Activated B cell treated with CpG ODN at 0.5 μM for 24 hours (primary cell): ENCODE measurements at regions not wholly inside any gene's neighbourhood (a gene's known extent, or its start where the extent isn't known, plus 50 kb on each side); places are given as distances from the start of the nearest gene placed in this dataset.

Experiments
- ATAC-seq: fragments of 200-7000 bp; cut with Tn5 transposase; one replicate; pipeline ENCODE4 v1.10.0; 2021; ENCODE audit warnings: low read depth, mild to moderate bottlenecking, moderate library complexity
- CTCF ChIA-PET: fragments of 350-600 bp; sonication (Branson Sonifier 250); formaldehyde crosslinking; loops from one replicate; lab custom pipeline; 2021; ENCODE audit warnings: antibody characterized with exemption; lab: Charles Lee
- POLR2A ChIA-PET: fragments of 350-600 bp; sonication (Branson Sonifier 250); formaldehyde crosslinking; loops from one replicate; lab custom pipeline; 2021; ENCODE audit warnings: antibody characterized with exemption; lab: Charles Lee
- DNase-seq: peaks from one replicate; pipeline ENCODE4 v3.0.0; 2022
- H3K27ac Mint-ChIP-seq: one replicate; pipeline ENCODE4 v1.8.0; 2020; ENCODE audit warnings: mixed read lengths
- H3K27me3 Mint-ChIP-seq: one replicate; pipeline ENCODE4 v1.8.0; 2021; ENCODE audit warnings: mixed read lengths
- H3K36me3 Mint-ChIP-seq: one replicate; pipeline ENCODE4 v1.8.0; 2021; ENCODE audit warnings: low read depth, mixed read lengths
- H3K4me1 Mint-ChIP-seq: one replicate; pipeline ENCODE4 v1.8.0; 2021; ENCODE audit warnings: mixed read lengths
- H3K4me3 Mint-ChIP-seq: one replicate; pipeline ENCODE4 v1.8.0; 2020; ENCODE audit warnings: mild to moderate bottlenecking, mixed read lengths
- H3K9me3 Mint-ChIP-seq: one replicate; pipeline ENCODE4 v1.8.0; 2020; ENCODE audit warnings: mixed read lengths
- CTCF ChIP-seq: fragments of 200-600 bp; IDR thresholded peaks from one replicate; pipeline ENCODE4 v1.8.0; 2022; ENCODE audit warnings: antibody characterized with exemption, mild to moderate bottlenecking
- intact Hi-C: fragments of 100-400 bp; cut with micrococcal nuclease; formaldehyde crosslinking; loops from one replicate; pipeline ENCODE4 v1.15.1; 2024

GRCh38 chr2:14815201-14815600, 182.7 kb downstream of the LRATD1 start:
- H3K4me3 Mint-ChIP-seq: no peak overlapping the region
- no peak for TF ChIP-seq CTCF
- no peaks in the 10 kb centered on the region for H3K4me1 Mint-ChIP-seq
- CTCF ChIA-PET: no interaction called here
- POLR2A ChIA-PET: no interaction called here
- ATAC-seq (no peak), DNase-seq (no peak)
- intact Hi-C loops: no loop called here
- H3K27ac Mint-ChIP-seq: no peak overlapping the region
- H3K9me3 Mint-ChIP-seq: peaks cover 4% of the 10 kb centered on the region
- no peaks in the 10 kb centered on the region for H3K36me3 Mint-ChIP-seq
- H3K27me3 Mint-ChIP-seq: no peaks in the 10 kb centered on the region

GRCh38 chr2:14816069-14817060, 183.8 kb downstream of the LRATD1 start:
- Mint-ChIP-seq H3K27ac (no peak overlapping the region), H3K4me1 (no peaks in the 10 kb centered on the region), H3K36me3 (no peaks in the 10 kb centered on the region), H3K4me3 (no peak overlapping the region), H3K9me3 (peaks cover 5% of the 10 kb centered on the region), H3K27me3 (no peaks in the 10 kb centered on the region)
- POLR2A ChIA-PET: no interaction called here
- TF ChIP-seq CTCF: no peak
- ATAC-seq: no peak
- no peak for DNase-seq
- intact Hi-C loops: no loop called here
- CTCF ChIA-PET: no interaction called here

GRCh38 chr2:14817848-14818247, 185.3 kb downstream of the LRATD1 start:
- Mint-ChIP-seq H3K27ac (no peak overlapping the region), H3K4me3 (no peak overlapping the region), H3K4me1 (no peaks in the 10 kb centered on the region), H3K9me3 (peaks cover 5% of the 10 kb centered on the region), H3K36me3 (no peaks in the 10 kb centered on the region), H3K27me3 (no peaks in the 10 kb centered on the region)
- CTCF ChIA-PET: no interaction called here
- intact Hi-C loops: no loop called here
- DNase-seq (no peak), ATAC-seq (no peak)
- TF ChIP-seq CTCF: no peak
- POLR2A ChIA-PET: no interaction called here

- H3K27ac Mint-ChIP-seq: no peak overlapping the region
Observed at GRCh38 chr2:14826518-14826917, 194.0 kb downstream of the LRATD1 start.

More at GRCh38 chr2:14826518-14826917, 194.0 kb downstream of the LRATD1 start:
- Mint-ChIP-seq H3K9me3 (no peaks in the 10 kb centered on the region), H3K27me3 (no peaks in the 10 kb centered on the region), H3K4me3 (no peak overlapping the region), H3K36me3 (no peaks in the 10 kb centered on the region), H3K4me1 (no peaks in the 10 kb centered on the region)
- no peak for TF ChIP-seq CTCF
- CTCF ChIA-PET: no interaction called here
- intact Hi-C loops: no loop called here
- DNase-seq (no peak), ATAC-seq (no peak)
- POLR2A ChIA-PET: no interaction called here
